ELR (cell line): ENCODE measurements at regions not wholly inside any gene's neighbourhood (a gene's known extent, or its start where the extent isn't known, plus 50 kb on each side); places are given as distances from the start of the nearest gene placed in this dataset.
A peak's percentile ranks its signal among the peaks of the same experiment; 100 is the strongest.

Source experiments
- DNase-seq: peaks from one replicate; pipeline ENCODE4 v3.0.0-alpha.2; 2015; ENCODE audit warnings: low read depth

DNA sequence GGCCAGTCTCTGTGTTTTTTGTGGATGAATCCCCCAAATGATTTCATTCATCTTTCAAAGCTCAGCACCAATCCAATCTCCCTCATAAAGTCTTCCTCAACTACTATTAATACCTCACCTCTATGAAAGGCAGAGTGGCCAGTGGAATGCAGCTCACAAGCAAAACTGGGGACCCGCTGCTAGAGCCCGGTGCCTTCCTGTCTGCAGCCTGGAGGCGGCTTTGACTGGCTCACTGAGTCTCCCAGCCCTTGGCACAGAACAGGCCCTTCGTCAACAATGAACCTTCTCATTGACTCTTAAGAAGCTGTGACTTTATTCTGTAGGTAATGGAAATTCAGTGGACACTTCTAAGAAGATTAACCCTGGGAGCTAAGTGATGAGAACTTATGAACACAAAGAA, 86.8 kb upstream of the RAB4A start:
- no peak for DNase-seq

DNA sequence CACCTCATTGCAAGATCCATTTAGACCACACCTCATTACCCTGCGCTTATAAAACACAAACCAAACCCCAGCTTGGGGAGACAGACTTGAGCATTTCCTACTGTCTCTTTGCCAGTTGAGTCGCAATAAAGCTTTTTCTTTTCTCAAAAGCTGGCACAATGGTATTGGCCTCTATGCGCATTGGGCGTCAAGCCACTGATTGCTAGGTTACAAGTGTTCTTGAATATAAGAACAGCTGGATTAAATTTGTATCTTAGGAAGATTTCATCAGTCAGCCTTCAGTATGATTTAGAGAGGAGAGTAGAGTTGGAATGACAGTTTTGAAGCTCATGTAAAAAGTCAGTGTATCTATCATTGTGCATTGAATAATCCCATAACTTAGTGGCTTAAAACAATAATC, 84.9 kb upstream of the RAB4A start:
- no peak for DNase-seq

DNA sequence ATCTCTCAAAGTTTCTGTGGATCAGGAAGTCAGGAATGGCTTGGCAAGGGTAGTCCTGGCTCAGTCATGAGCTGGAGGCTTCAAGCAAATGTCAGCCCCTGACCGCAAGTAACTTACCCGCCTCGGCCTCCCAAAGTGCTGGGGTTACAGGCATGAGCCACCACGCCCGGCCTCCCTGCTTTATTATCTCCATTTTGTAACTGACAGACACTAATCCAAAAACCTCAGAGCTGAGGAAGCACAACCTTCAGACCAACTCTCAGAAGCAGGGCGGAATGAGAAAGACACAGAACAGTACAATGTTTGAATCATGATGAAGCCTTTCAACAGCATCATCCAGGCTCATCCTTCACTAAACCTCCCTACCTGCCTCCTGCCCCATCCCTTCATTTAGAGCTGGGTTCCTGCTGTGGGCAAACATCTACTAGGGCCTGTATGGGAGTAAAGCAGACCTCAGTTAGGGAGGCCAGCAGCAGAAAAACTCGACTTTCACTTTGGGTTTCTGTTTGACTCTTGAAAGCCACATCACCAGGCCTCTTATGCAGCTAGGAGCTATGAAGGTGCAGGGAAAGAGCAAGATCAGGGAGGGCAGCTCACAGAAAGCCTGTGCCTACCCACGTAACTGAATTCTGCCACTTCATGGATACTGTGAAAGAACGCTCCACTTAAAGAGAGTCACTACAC, 84.4 kb upstream of the RAB4A start:
- DNase-seq, result no peak

DNA sequence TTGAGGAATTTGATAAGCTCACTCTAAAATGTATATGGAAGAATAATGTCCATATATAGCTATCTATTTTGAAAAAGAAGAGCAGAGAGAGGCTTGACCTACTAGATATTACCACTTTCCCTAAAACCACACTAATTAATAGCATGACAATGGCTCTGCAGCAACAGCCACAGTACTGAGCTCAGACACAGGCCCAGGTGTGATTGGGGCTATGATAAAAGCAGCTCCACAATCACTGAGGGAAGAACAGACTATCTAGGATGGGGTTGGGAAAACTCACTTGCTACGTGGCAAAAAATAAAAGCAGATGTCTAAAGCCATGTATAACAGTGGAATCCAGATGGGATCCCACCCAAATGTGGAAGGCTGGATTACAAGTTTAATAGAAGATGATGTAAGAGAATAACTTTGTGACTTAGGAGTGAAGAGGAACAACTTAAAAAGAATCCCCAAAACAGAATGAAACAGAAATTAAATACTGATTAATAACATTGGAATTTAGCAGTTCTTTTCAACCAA, 80.8 kb upstream of the RAB4A start:
- no peak for DNase-seq

DNA sequence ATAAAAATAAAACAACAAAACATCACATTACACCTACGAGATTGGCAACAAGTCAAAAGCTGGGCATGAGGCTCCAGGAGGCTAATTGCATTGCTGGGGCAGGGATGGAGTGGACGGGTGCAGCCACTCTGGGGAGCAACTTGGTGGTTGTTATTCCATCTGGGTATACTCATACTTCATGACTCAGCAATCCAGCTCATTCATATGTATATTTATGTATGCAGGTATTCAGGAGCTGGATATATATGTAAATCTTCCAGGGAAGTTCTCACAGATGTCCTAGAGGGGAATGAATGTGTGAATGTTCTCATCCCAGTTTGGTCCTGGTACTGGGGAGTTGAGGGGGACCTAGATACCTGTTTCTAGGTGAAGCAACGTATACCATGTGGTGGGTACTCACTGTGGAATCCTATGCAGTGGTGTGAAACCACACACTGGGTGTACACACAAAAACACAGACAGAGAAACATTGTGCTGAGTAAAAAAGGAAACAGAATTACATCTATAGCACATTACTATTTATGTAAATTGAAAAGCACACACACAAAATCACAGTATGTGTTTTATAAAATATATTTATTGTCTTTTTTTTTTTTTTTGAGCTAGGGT, 79.7 kb upstream of the RAB4A start:
- DNase-seq, result peak; percentile 51

DNA sequence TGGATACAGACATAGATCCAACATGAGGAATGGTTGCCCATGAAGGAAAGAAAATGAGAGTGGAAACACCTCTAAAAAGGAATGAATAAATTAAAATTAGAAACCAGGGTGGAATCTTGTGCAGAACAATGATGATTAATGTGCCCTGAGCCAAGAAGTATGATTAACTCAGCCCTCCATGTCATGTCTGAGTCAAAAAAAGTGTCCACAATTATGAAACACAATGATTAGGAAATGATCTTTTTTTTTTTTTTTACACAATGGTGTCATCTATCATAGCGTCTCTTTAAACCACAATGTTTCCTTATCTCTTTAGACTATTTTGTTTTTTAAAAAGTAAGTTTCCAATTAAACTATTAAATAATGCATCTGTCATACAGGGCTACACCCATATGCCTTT, 78.9 kb upstream of the RAB4A start:
- DNase-seq, result peak; percentile 65

DNA sequence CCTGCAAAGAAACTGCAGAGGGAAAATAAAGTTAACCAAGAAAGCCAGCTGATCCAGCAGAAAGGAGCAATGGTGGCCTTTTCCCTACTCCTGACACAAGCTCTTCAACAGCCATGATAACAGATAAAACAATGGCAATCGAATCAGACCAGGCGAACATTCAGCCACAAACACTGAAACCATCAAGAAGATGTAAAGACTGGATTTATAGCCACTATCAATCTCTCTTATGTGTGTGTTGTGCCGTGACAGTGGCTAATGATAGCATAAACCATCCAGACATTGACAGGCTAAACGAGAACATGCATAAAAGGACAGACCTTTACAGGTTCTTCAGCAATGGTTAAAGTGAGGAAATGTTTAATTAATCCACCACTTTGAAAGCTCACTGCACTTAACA, 78.1 kb upstream of the RAB4A start:
- DNase-seq, result no peak

DNA sequence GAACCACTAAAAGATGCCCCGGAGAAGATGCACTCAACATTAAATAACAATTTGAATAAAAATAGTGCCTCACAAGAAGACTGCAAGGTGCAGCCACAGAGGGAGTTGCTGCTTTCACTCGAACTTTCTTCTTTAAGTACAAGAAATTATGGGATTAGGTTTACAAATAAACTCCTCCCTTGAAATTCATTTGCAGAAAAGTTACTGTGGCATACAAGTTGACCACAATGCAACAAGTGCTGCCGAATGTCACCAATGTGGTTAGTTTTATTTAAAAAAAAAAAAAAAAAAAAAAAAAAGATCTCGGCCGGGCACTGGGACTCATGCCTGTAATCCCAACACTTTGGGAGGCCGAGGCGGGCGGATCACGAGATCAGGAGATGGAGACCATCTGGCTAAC, 76.8 kb upstream of the RAB4A start:
- DNase-seq, result no peak

DNA sequence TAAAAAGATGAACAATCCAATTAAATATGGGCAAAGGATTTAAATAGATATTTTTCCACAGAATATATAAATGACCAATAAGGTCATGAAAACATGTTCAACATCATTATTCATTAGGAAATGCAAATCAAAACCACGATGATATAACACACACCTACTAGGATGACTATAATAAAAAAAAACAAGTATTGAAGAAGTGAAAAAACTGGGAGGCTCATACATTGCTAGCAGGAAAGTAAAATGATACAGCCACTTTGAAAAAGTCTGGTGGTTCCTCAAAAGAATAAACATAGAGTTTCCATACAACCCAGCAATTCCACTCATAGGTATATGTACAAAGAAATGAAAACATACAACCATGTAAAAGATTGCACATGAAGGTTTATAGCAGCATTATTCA, 75.7 kb upstream of the RAB4A start:
- no peak for DNase-seq

DNA sequence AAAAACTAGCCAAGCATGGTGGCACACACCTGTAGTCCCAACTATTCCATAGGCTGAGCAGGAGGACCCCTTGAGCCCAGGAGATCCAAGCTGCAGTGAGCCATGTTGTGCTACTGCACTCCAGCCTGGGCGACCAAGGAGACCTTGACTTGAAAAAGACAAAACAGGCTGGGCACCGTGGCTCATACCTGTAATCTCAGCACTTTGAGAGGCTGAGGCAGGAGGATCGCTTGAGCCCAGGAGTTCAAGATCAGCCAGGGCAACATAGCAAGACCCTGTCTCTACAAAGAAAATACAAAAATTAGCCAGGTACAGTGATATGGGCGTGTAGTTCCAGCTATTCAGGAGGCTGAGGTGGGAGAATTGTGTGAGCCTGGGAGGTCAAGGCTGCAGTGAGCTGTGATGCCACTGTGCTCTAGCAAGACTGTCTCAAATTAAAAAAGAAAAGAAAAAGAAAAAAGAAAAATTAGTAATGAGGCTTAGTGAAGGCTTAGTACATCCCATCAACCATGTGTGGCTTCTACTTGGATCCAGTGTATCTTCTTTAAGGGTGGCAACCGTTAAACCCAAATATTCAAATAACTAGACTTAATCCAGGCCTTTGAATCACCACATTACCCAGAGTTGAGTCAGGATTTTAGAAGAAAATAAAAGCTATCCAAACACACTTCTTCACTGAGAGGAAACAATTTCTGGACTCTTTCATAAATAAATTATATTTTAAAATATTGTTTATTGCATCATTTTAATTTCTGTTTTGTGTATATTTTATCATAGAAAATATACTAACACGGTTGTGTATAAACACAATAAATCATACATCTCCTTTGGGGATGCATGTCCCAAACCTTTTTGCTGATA, 74.3 kb upstream of the RAB4A start:
- DNase-seq, result peak; percentile 25

DNA sequence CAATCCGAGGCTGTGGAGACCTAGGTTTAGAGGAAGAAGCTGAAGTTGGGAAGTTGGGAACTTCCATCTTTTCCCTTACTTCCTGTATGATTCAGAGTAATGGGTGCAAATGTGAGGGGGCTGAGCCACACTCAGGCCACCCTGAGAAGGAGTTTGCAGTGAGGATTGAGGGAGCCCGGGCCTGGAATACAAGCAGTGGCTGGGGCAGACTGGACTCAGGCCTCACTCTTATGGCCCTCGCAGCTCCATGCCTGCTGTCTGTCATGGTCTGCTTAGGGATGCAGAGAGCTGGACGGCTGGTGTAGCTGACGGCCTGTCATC, 73.7 kb upstream of the RAB4A start:
- DNase-seq, result no peak

DNA sequence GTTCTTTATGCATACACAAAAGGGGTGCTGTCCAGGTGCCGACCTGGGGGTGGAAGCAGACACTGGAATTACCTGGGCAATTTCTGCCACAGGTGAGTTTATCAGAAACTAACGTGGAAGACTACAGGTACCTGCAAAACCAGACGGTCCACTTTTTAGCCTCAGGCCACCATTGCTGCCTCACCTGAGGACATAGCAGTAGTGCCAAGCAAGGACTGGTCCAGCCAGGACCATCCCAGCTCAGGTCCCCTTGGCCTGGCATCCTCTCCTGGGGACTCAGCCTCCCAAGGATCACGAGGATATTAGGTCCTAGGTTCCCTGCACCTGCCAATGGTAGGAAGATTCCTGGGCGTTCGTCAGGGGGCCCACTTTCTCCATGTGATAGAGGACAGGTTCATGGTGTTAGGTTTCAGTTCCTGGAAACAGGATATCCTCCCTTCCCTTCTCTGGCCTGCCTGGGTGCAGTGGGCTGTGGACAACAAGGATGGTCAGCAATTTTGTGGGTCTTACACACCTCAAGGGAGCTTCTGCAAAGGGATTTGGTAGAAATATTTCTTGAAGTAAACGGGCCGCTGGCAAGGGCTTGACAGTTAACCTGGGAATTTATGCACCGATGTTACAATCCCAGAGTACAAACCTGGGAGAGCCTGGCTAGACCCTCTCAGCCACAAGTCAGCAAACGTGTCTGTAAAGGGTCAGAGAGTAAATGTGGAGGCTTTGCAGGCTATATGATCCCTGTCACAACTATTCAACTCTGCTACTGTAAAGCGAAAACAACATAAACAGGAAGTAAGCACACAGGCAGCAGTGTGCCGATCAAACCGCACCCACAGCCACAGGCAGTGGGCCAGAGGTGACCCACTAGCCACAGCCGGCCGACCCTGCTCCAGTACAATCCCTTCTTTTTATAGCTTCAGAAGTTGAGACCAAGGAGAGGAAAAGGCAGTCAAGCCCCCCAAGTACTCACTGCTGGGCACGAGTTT, 71.4 kb upstream of the RAB4A start:
- no peak for DNase-seq

DNA sequence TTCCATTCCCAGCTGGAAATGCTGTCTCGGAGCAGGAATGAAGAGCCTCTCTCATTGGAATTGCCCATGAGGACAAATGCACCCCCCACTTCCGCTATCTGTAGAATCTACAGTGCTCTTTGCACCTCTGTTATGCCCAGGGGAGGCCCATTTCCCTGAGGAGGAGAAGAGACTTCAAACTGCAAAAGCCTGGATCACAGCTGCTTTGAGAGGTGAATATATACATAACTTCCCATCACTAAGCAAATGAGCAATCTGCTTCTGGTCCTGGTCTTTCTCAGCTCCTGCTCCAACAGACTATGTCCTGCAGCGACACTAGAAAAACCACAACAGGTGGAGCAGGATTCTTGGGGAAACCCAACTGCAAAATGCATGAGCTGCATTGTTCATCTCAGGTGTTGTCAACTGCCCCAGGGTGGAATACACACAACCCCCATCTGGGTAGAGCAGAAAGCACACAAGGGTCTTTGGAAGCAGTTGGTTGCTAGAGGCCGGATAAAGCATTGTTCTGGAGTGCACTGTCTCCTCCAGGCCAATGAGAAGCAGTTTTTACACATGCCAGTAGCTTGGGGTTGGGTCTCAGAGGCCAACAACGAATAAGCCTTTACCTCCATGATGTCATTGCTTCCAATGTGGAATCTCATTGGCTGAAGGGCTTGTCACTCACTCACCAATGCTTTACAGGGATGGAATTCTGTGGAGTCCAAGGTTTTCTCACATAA, 67.7 kb upstream of the RAB4A start:
- DNase-seq, result peak; percentile 60

DNA sequence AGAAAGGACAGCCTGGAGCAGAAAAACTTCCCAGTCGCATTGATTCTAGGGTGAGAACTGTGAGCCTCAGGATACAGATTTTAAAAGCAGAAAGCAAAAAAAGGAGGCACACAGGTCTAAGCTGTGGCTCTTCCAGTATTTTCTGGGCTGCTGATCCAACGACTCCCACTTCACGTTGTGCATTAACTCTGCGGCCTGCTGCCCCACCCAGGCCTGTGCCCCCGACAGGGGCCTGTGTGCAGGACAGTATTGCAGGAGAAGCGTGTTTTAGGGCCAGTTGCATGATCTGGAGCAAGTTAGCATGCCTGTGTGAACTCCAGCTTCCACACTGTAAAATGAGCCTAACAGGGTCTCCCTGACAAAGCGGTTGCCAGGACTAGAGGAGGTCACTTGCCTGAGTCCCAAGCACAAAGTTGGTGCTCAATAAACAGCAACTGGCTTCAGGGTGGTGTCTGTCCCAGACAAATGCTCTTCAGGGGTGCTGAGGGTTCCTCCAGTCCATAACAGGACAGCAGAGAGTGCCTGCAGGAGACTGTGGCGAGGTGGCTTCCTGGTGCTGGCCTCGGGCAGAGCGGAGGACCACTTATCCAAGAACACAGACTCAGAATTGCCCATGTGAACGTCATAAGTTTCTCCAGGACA, 66.8 kb upstream of the RAB4A start:
- DNase-seq, result no peak

DNA sequence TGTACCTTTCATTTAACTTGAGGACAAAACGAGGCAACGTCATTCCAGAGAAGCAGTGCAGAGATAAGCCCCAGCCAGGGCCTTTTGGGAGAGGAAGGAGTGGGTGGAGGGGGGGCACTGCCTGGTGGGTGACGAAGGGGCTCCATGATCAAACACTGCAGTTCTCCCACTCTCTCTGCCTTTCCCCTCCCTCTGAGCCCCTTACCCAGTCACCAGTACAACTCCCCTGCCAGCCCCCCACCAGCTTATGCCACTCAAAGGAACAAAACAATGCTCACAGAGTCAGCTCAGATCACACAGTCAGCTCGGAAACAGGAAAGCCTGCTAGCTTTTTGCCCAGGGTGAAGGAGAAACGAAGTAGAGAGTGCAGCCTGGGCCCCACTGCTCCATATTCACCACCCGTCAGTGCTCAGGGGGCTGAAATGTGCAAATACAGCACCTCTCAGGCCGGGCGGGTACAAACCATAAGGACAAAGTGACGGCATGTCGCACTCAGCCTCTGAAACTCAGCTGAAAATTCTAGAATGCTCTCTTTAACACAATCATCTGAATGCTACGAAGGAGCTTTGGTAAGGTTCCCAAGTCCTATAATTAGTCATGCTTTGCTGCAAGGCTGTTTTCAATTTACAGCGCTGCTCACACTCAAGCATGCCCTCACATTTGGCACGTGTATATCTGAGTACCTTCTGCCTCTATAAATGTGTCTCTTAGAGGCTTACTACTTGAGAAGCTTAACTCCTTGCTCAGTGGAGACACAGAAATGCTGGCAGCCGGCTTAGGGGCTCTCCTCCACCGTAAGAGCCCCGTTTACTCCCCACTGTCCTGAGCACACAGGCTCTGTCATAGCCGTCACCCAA, 65.8 kb upstream of the RAB4A start:
- DNase-seq, result peak; percentile 14

DNA sequence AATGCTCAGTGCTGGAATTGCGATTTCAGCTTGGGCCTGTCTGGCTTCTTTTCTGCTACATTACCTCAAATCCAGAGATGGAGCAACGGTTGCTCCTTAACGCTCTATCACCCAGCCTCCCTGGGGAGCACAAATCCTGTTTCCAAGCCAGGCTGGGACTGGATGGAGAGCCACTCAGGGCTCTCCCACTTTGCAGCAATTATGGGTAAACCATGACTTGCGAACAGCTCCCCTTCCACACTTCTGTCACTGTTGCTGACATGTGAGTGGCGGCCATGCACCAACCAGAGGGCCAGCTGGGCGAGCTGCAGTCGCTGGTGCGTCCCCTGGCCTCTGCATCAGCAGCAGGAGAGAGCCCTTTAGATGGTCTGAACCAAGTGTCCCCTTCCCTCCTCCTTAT, 65.1 kb upstream of the RAB4A start:
- DNase-seq, result no peak

DNA sequence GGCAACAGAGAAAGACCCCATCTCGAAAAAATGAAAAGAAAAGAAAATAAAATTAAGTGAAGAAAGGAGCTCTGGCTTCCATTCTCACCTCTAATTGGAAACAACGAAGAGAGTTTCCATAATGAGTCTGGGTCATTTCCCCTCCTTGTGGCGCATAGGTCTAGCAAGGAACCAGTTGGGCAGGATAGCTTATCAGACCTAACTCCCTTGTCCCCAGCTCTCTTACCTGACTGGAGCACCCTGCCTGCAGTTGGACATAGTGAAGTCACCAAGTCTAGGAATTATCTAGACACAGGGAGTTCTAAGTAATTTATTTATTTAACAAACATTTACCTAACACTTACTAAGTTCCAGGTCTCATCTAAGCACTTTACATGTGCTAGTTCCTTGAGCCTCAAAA, 63.0 kb upstream of the RAB4A start:
- no peak for DNase-seq

DNA sequence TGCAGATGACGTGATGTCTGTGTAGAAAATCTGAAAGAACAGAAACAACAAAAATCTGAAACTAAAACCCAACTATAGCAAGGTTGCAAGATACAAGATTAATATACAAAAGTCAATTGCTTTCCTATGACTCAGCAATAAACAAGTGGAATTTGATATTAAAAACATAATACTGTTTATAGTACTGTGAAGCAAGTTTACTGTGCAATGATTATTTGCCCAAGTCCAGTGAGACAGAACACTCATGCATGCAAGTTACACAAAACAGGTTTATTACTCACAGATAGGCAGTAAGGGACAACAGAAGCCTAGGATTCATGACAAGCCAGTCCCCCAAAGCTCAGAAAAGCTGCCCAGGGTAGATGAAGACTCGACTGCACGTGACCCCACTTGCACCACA, 62.4 kb upstream of the RAB4A start:
- no peak for DNase-seq

DNA sequence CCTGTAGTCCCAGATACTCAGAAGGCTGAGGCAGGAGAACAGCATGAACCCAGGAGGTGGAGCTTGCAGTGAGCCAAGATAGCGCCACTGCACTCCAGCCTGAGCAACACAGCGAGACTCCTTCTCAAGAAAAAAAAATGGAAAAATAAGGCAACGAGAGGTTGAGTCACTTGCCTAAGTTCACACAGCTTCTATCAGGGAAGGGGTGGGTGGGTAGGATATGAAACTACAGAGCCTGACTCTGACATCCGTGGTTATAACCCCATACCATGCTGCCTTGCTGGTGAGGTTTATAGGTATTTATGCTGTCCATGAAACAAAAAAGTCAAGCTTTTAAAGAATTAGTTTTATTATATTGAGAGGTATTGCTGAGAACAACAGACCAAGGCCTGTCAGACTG, 61.5 kb upstream of the RAB4A start:
- no peak for DNase-seq

DNA sequence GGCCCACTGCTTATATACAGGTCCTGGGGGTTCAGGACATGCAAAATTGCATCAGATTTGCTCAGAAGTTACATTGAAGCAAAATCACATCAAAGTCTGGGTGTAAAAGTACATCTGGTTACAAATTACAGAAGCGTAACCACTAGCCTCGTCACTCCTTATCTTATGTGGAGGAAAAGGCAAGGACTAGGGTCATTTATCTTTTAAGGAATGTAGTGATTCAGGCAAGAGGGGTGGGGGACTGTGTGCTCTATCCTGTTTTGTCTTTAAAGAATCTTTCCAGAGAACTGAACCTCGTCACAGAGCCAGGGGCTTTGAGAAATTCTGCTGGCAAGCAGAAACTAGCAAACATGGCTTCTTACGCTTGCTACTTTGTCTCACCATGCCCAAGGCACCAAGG, 61.1 kb upstream of the RAB4A start:
- DNase-seq, result no peak
